ENCODE measurements at regions not wholly inside any gene's neighbourhood (a gene's known extent, or its start where the extent isn't known, plus 50 kb on each side); places are given as distances from the start of the nearest gene placed in this dataset.

- ChIA-PET CTCF (interaction anchor here (0.6 kb wide), 1 partner anchor 643 kb away, joined by 3 read pairs; no protein-coding TSS in a partner anchor), POLR2A (no interaction called here)
These were observed 108.0 kb upstream of the CACHD1 start for GRCh38 chr1:64361974-64362373.

GRCh38 chr1:64363111-64363510, 106.8 kb upstream of the CACHD1 start:
- Histone ChIP-seq H3K36me3 (ENCODE audit: control insufficient read depth in 2 of 2, insufficient read depth in 1 of 2, low read length in 2 of 2) (no peaks in the 10 kb centered on the region), H3K4me1 (ENCODE audit: control insufficient read depth, insufficient read depth, low read length) (no peaks in the 10 kb centered on the region), H3K27ac (ENCODE audit: extremely low read depth, low read depth, low read length) (no peak overlapping the region), H3K4me3 (ENCODE audit: low read depth, low read length) (no peak overlapping the region), H3K9me3 (ENCODE audit: control insufficient read depth, insufficient read depth, low read depth, low read length) (no peaks in the 10 kb centered on the region)
- CTCF ChIA-PET, result no interaction called here
- POLR2A ChIA-PET, result no interaction called here
- TF ChIP-seq ZNF391 (tag by site-specific recombination; IDR thresholded peaks at IDR 0.05; ENCODE audit: borderline replicate concordance, low read depth) (no peak), ZNF214 (tag by site-specific recombination; IDR thresholded peaks at IDR 0.05; ENCODE audit: borderline replicate concordance) (no peak), ZFHX2 (tag by site-specific recombination; conservative IDR thresholded peaks at IDR 0.05) (0 out of 2 replicates have a peak, but pooled peaks have one; percentile 18), ZNF24 (tag by site-specific recombination; IDR thresholded peaks at IDR 0.05) (no peak), ZNF776 (tag by site-specific recombination; IDR thresholded peaks at IDR 0.05; ENCODE audit: borderline replicate concordance) (no peak)

More at GRCh38 chr1:64361974-64362373, 108.0 kb upstream of the CACHD1 start:
- Histone ChIP-seq H3K27ac (ENCODE audit: extremely low read depth, low read depth, low read length) (no peak overlapping the region), H3K36me3 (ENCODE audit: control insufficient read depth in 2 of 2, insufficient read depth in 1 of 2, low read length in 2 of 2) (no peaks in the 10 kb centered on the region), H3K4me3 (ENCODE audit: low read depth, low read length) (no peak overlapping the region), H3K9me3 (ENCODE audit: control insufficient read depth, insufficient read depth, low read depth, low read length) (no peaks in the 10 kb centered on the region), H3K4me1 (ENCODE audit: control insufficient read depth, insufficient read depth, low read length) (no peaks in the 10 kb centered on the region)
- no peak for TF ChIP-seq ZFP69B (tag by site-specific recombination; IDR thresholded peaks at IDR 0.05)
- peak; percentile 84 for TF ChIP-seq ZNF366 (tag by site-specific recombination; conservative IDR thresholded peaks at IDR 0.05)
- TF ChIP-seq ZNF214 (tag by site-specific recombination; IDR thresholded peaks at IDR 0.05; ENCODE audit: borderline replicate concordance), result no peak
- no peak for TF ChIP-seq YY2 (tag by site-specific recombination; IDR thresholded peaks at IDR 0.05)

GRCh38 chr1:64363616-64364015, 106.3 kb upstream of the CACHD1 start:
- TF ChIP-seq OSR2 (tag by site-specific recombination; IDR thresholded peaks at IDR 0.05) (no peak), ZNF184 (tag by site-specific recombination; IDR thresholded peaks at IDR 0.05) (no peak)
- POLR2A ChIA-PET, result no interaction called here
- CTCF ChIA-PET, result no interaction called here
- Histone ChIP-seq H3K9me3 (ENCODE audit: control insufficient read depth, insufficient read depth, low read depth, low read length) (no peaks in the 10 kb centered on the region), H3K27ac (ENCODE audit: extremely low read depth, low read depth, low read length) (no peak overlapping the region), H3K4me3 (ENCODE audit: low read depth, low read length) (no peak overlapping the region), H3K4me1 (ENCODE audit: control insufficient read depth, insufficient read depth, low read length) (no peaks in the 10 kb centered on the region), H3K36me3 (ENCODE audit: control insufficient read depth in 2 of 2, insufficient read depth in 1 of 2, low read length in 2 of 2) (no peaks in the 10 kb centered on the region)

- no peaks in the 10 kb centered on the region for H3K9me3 ChIP-seq (ENCODE audit: control insufficient read depth, insufficient read depth, low read depth, low read length)
- TF ChIP-seq PRDM4 (tag by site-specific recombination; IDR thresholded peaks at IDR 0.05) (no peak), ZNF580 (tag by site-specific recombination; IDR thresholded peaks at IDR 0.05) (no peak), TCF7L2 (IDR thresholded peaks at IDR 0.05; ENCODE audit: borderline replicate concordance, low read depth, low read length) (peak; percentile 68), ZNF26 (tag by site-specific recombination; IDR thresholded peaks at IDR 0.05) (no peak), ZNF510 (tag by site-specific recombination; IDR thresholded peaks at IDR 0.05; ENCODE audit: insufficient replicate concordance) (no peak), GLIS1 (tag by site-specific recombination; IDR thresholded peaks at IDR 0.05) (peak; percentile 88), ZEB2 (tag by site-specific recombination; IDR thresholded peaks at IDR 0.05) (no peak), ZNF624 (tag by site-specific recombination; IDR thresholded peaks at IDR 0.05) (no peak), ZNF660 (tag by site-specific recombination; IDR thresholded peaks at IDR 0.05) (no peak)
- H3K4me3 ChIP-seq (ENCODE audit: low read depth, low read length), result no peak overlapping the region
- H3K36me3 ChIP-seq (ENCODE audit: control insufficient read depth in 2 of 2, insufficient read depth in 1 of 2, low read length in 2 of 2), result no peaks in the 10 kb centered on the region
- H3K4me1 ChIP-seq (ENCODE audit: control insufficient read depth, insufficient read depth, low read length), result no peaks in the 10 kb centered on the region
- no peak overlapping the region for H3K27ac ChIP-seq (ENCODE audit: extremely low read depth, low read depth, low read length)
- ChIA-PET POLR2A (no interaction called here), CTCF (no interaction called here)
These were observed 103.1 kb upstream of the CACHD1 start for GRCh38 chr1:64366821-64367220.

Data from HEK293 (cell line).